HepG2 (cell line): ENCODE measurements at regions not wholly inside any gene's neighbourhood (a gene's known extent, or its start where the extent isn't known, plus 50 kb on each side); places are given as distances from the start of the nearest gene placed in this dataset.

ENCODE experiments used
- ATAC-seq: fragments of 200-7000 bp; cut with Tn5 transposase; 3 replicates; pipeline ENCODE4 v1.9.1; 2020; ENCODE audit warnings: mild to moderate bottlenecking, moderate library complexity
- BruUV-seq: library from RNA; stranded (reverse); fragments of 400-500 nt; replicated peaks from 2 replicates; lab custom pipeline; 2021; lab: Mats Ljungman, UMichigan
- CTCF ChIA-PET: fragments of 300-600 bp; formaldehyde crosslinking; extraction: SDS; loops from one replicate; lab custom pipeline; 2021; ENCODE audit warnings: low total read pairs, inconsistent platforms, low intra/inter-chr PET ratio; lab: Yijun Ruan, JAX
- POLR2A ChIA-PET: fragments of 350-600 bp; sonication (Branson Sonifier 250); formaldehyde crosslinking; loops from one replicate; lab custom pipeline; 2020; ENCODE audit warnings: antibody characterized with exemption, inconsistent platforms; lab: Yijun Ruan, JAX
- DNase-seq: peaks from one replicate; pipeline ENCODE4 v3.0.0-alpha.2; 2015; ENCODE audit warnings: low spot score
- FAIRE-seq: peaks from 3 replicates; lab custom pipeline; 2011; peaks lifted over from hg19 to GRCh38; lab: Jason Lieb, UNC
- H2AFZ ChIP-seq: one replicate; pipeline ENCODE4 v1.6.1; 2011; ENCODE audit warnings: low read length, inconsistent platforms
- H3K27ac ChIP-seq: fragments of 300-600 bp; 3 replicates; pipeline ENCODE4 v1.8.0; 2011; ENCODE audit warnings: mixed run types, mild to moderate bottlenecking, mixed read lengths, low read length, inconsistent platforms; ENCODE audit not compliant: insufficient read depth; ENCODE audit errors: extremely low read length
- H3K27me3 ChIP-seq, 2 experiments: fragments of 200-600 bp in 1 of 2; 2 replicates in 1 of 2; 3 replicates in 1 of 2; pipeline versions ENCODE4 v1.6.0 to v1.8.0; 2011; ENCODE audit warnings: low read length in 2 of 2, mild to moderate bottlenecking in 2 of 2, moderate library complexity in 2 of 2, inconsistent platforms in 1 of 2; ENCODE audit not compliant: insufficient read depth in 2 of 2, control insufficient read depth in 1 of 2
- H3K36me3 ChIP-seq, 2 experiments: fragments of 200-600 bp in 1 of 2; replicated peaks in 1 of 2; 2 replicates in 1 of 2; 3 replicates in 1 of 2; pipeline versions ENCODE4 v1.5.1 to v1.8.0; 2011; ENCODE audit warnings: low read length in 2 of 2, inconsistent platforms in 1 of 2; ENCODE audit not compliant: insufficient read depth in 2 of 2, control insufficient read depth in 1 of 2
- H3K4me1 ChIP-seq: 2 replicates; pipeline ENCODE4 v1.5.1; 2012; ENCODE audit warnings: low read length, inconsistent platforms; ENCODE audit not compliant: insufficient read depth
- H3K4me2 ChIP-seq: 2 replicates; pipeline ENCODE4 v1.6.0; 2011; ENCODE audit warnings: low read depth, low read length, inconsistent platforms
- H3K4me3 ChIP-seq, 3 experiments: fragments of 200-600 bp in 1 of 3; sonication (generic), shearing (Covaris generic) in 1 of 3; replicated peaks in 1 of 3; 2 replicates each; pipeline ENCODE4 v1.5.1; 2011 to 2016; ENCODE audit warnings: low read length in 3 of 3, inconsistent platforms in 2 of 3, low read depth in 2 of 3, mild to moderate bottlenecking in 2 of 3, control low read depth in 1 of 3, mixed read lengths in 1 of 3; ENCODE audit not compliant: insufficient read depth in 1 of 3
- H3K79me2 ChIP-seq: one replicate; pipeline ENCODE4 v1.6.1; 2011; ENCODE audit warnings: low read length, inconsistent platforms; ENCODE audit not compliant: insufficient read depth
- H3K9ac ChIP-seq: 2 replicates; pipeline ENCODE4 v1.6.0; 2011; ENCODE audit warnings: mild to moderate bottlenecking, low read depth, low read length, inconsistent platforms; ENCODE audit not compliant: insufficient read depth
- H3K9me3 ChIP-seq: 2 replicates; pipeline ENCODE4 v1.5.1; 2012; ENCODE audit warnings: mild to moderate bottlenecking, low read length
- H4K20me1 ChIP-seq: 2 replicates; pipeline ENCODE4 v1.6.0; 2011; ENCODE audit warnings: inconsistent platforms, mild to moderate bottlenecking, low read length, moderate library complexity; ENCODE audit not compliant: insufficient read depth
- AGO1 ChIP-seq: fragments of 200-400 bp; formaldehyde crosslinking; IDR thresholded peaks from 2 replicates; pipeline ENCODE4 v1.6.1; 2017; ENCODE audit warnings: mild to moderate bottlenecking, low read depth, low read length, moderate library complexity; ENCODE audit not compliant: poor library complexity, severe bottlenecking
- AHDC1 ChIP-seq: sonication (generic); formaldehyde crosslinking; IDR thresholded peaks from 2 replicates; pipeline ENCODE4 v1.5.1; 2020; ENCODE audit warnings: mild to moderate bottlenecking, missing genetic modification reagents, borderline replicate concordance
- FOSL2 ChIP-seq: sonication (generic); formaldehyde crosslinking; IDR thresholded peaks from 2 replicates; pipeline ENCODE4 v1.4.0; 2020; ENCODE audit warnings: missing genetic modification reagents
- NFRKB ChIP-seq: fragments of 450-650 bp; IDR thresholded peaks from 2 replicates; pipeline ENCODE4 v1.6.1; 2017
- RNF219 ChIP-seq: sonication (generic); formaldehyde crosslinking; IDR thresholded peaks from 2 replicates; pipeline ENCODE4 v1.5.0; 2020; ENCODE audit warnings: mild to moderate bottlenecking, missing genetic modification reagents
- SNAPC4 ChIP-seq: sonication (generic); formaldehyde crosslinking; IDR thresholded peaks from 2 replicates; pipeline ENCODE4 v1.4.0; 2020; ENCODE audit warnings: mild to moderate bottlenecking, missing genetic modification reagents
- TEAD2 ChIP-seq: sonication (generic); formaldehyde crosslinking; IDR thresholded peaks from 2 replicates; pipeline ENCODE4 v1.9.0; 2021; ENCODE audit warnings: missing genetic modification reagents
- ZEB1 ChIP-seq: IDR thresholded peaks from 2 replicates; pipeline ENCODE4 v1.6.1; 2012; ENCODE audit warnings: mild to moderate bottlenecking, low read depth, inconsistent platforms; ENCODE audit not compliant: insufficient replicate concordance
- ZIK1 ChIP-seq: sonication (generic); formaldehyde crosslinking; IDR thresholded peaks from 2 replicates; pipeline ENCODE4 v1.5.0; 2020; ENCODE audit warnings: mild to moderate bottlenecking, low read depth, missing genetic modification reagents, borderline replicate concordance
- ZSCAN21 ChIP-seq: sonication (generic); formaldehyde crosslinking; IDR thresholded peaks from 2 replicates; pipeline ENCODE4 v1.8.0; 2022; ENCODE audit warnings: mild to moderate bottlenecking, missing genetic modification reagents, moderate library complexity, borderline replicate concordance
- in situ Hi-C: cut with HindIII; loops from 2 replicates; pipeline ENCODE4 v1.10.0; 2017; ENCODE audit warnings: low pct_unique_long_range_greater_than_20kb; ENCODE audit not compliant: extremely low pct_ligation_motif_present
- intact Hi-C: fragments of 100-400 bp; cut with micrococcal nuclease; formaldehyde crosslinking; loops from one replicate; pipeline ENCODE4 v1.10.0; 2022; ENCODE audit not compliant: unreplicated experiment

GRCh38 chr10:113287592-113287991, 265.3 kb upstream of the HABP2 start:
- Histone ChIP-seq H3K36me3 (no peaks in the 10 kb centered on the region), H4K20me1 (no peaks in the 10 kb centered on the region), H2AFZ (no peak overlapping the region), H3K4me3 (no peak overlapping the region), H3K4me1 (no peaks in the 10 kb centered on the region), H3K9me3 (no peaks in the 10 kb centered on the region), H3K27me3 (peaks cover 0 to 29% of the 10 kb centered on the region in 2 experiments; a peak in 2 of 5 replicates), H3K9ac (no peak overlapping the region), H3K79me2 (no peaks in the 10 kb centered on the region), H3K4me2 (no peak overlapping the region), H3K27ac (no peak overlapping the region)
- ChIA-PET CTCF (no interaction called here), POLR2A (no interaction called here)
- FAIRE-seq (no peak), DNase-seq (no peak), ATAC-seq (no peak)
- in situ Hi-C loops, result no loop called here
- BruUV-seq, result no TSS peak
- intact Hi-C loops, result no loop called here
- TF ChIP-seq ZSCAN21 (CRISPR knock-in tag), result no peak
- TF ChIP-seq ZIK1 (CRISPR knock-in tag), result no peak
- TF ChIP-seq FOSL2 (CRISPR knock-in tag), result no peak
- no peak for TF ChIP-seq AHDC1 (CRISPR knock-in tag)
- TF ChIP-seq AGO1, result no peak
- no peak for TF ChIP-seq SNAPC4 (CRISPR knock-in tag)
- TF ChIP-seq RNF219 (CRISPR knock-in tag), result no peak
- no peak for TF ChIP-seq ZEB1
- TF ChIP-seq TEAD2 (CRISPR knock-in tag), result no peak
- TF ChIP-seq NFRKB, result no peak
